ENCODE measurements at regions not wholly inside any gene's neighbourhood (a gene's known extent, or its start where the extent isn't known, plus 50 kb on each side); places are given as distances from the start of the nearest gene placed in this dataset.
"Not testable (repeated sequence)": the region's sequence is repeated elsewhere in the genome, so short reads cannot be mapped to it uniquely, and the experiment has no call there.

DNA sequence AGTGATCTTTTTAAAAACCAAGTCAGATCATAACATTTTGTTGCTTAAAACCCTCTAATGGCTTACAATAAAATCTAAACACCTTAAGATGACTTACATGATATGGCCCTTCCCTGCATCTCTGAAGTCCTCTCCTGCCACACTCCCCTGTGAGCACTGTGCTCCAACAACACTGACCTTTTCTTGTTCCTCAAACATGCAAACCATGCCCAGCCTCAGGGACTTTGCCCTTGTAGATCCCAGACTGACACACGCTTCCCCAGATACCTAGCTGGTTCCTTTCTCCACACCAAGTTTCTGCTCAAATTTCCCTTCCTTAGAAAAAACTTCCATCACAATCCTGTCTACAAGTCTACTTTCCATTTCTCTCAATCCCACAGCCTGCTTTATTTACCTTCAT, 128.6 kb downstream of the IPO8 start:
- no peaks in the 10 kb centered on the region for H3K4me1 ChIP-seq
- H3K9me3 ChIP-seq: no peaks in the 10 kb centered on the region
- TF ChIP-seq, protein P1, sequence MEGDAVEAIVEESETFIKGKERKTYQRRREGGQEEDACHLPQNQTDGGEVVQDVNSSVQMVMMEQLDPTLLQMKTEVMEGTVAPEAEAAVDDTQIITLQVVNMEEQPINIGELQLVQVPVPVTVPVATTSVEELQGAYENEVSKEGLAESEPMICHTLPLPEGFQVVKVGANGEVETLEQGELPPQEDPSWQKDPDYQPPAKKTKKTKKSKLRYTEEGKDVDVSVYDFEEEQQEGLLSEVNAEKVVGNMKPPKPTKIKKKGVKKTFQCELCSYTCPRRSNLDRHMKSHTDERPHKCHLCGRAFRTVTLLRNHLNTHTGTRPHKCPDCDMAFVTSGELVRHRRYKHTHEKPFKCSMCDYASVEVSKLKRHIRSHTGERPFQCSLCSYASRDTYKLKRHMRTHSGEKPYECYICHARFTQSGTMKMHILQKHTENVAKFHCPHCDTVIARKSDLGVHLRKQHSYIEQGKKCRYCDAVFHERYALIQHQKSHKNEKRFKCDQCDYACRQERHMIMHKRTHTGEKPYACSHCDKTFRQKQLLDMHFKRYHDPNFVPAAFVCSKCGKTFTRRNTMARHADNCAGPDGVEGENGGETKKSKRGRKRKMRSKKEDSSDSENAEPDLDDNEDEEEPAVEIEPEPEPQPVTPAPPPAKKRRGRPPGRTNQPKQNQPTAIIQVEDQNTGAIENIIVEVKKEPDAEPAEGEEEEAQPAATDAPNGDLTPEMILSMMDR (IDR thresholded peaks at IDR 0.05): no peak
- TF ChIP-seq EP300 (IDR thresholded peaks at IDR 0.05) (no peak), POLR2A (IDR thresholded peaks at IDR 0.05) (no peak), POLR2AphosphoS5 (IDR thresholded peaks at IDR 0.05) (no peak)
- H3K27me3 ChIP-seq: no peaks in the 10 kb centered on the region
- no peak for ATAC-seq
- H3K27ac ChIP-seq: no peak overlapping the region
- WGBS, 2 donors (ENCODE audit: low coverage in 1 of 2): 71 to 100% methylated on average over 1 of the region's 1 CpG
- H3K36me3 ChIP-seq: no peaks in the 10 kb centered on the region
- no peak overlapping the region for H3K4me3 ChIP-seq

DNA sequence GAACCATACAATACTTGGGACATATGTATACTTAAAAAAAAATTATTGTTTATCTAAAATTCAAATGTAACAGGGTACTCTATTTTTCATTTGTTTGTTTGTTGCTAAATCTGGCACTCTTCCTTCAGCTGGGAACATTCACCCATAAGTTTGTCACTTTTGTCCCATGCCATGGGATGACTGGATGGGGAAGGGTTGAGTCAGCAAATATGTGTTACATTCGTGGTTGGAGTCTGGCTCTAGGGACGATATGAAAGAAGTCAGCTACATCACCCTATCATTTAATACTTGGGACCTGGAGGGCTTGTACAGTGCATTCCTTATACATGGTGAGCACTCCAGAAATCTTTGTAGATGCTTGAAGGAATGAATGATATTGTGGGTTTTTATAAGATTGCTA, 131.3 kb downstream of the IPO8 start:
- Histone ChIP-seq H3K27ac (no peak overlapping the region), H3K9me3 (peaks cover 0 to 11% (median 0%) of the 10 kb centered on the region in 3 donors), H3K27me3 (no peaks in the 10 kb centered on the region), H3K4me1 (no peaks in the 10 kb centered on the region), H3K4me3 (no peak overlapping the region), H3K36me3 (no peaks in the 10 kb centered on the region)
- no peak for ATAC-seq
- TF ChIP-seq POLR2AphosphoS5 (IDR thresholded peaks at IDR 0.05) (no peak), EP300 (IDR thresholded peaks at IDR 0.05) (no peak), POLR2A (IDR thresholded peaks at IDR 0.05) (no peak)
- TF ChIP-seq, protein P1 (IDR thresholded peaks at IDR 0.05): no peak
- WGBS, 2 donors (ENCODE audit: low coverage in 1 of 2): 33 to 60% methylated on average over 1 of the region's 2 CpGs

DNA sequence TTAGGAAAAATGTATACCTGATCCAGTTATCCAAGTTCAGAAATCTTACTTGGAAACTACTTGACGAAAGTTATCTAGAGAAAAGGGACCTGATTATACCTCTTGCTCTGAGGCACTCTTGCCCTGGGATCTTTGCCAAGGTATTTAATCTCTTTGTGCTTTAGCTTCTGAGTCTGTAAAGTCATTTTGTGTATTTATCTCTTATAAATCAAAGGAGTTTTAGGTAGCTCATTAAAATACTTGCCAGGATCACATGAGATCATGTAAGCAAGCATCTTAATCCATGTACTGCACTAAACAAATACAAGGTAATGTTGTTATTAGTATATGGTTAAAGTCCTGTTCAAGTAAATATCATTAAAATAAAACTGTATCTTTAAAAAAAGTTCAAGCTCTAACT, 147.5 kb downstream of the IPO8 start:
- Histone ChIP-seq H3K4me1 (no peaks in the 10 kb centered on the region), H3K4me3 (no peak overlapping the region), H3K36me3 (no peaks in the 10 kb centered on the region), H3K27me3 (no peaks in the 10 kb centered on the region), H3K27ac (no peak overlapping the region), H3K9me3 (peaks cover 0 to 12% (median 0%) of the 10 kb centered on the region in 3 donors)
- ATAC-seq: no peak
- WGBS, 2 donors (ENCODE audit: low coverage in 1 of 2): 46 to 67% methylated on average over 1 of the region's 1 CpG
- TF ChIP-seq POLR2A (IDR thresholded peaks at IDR 0.05) (no peak), EP300 (IDR thresholded peaks at IDR 0.05) (no peak), POLR2AphosphoS5 (IDR thresholded peaks at IDR 0.05) (no peak)
- TF ChIP-seq, protein P1 (IDR thresholded peaks at IDR 0.05): no peak

DNA sequence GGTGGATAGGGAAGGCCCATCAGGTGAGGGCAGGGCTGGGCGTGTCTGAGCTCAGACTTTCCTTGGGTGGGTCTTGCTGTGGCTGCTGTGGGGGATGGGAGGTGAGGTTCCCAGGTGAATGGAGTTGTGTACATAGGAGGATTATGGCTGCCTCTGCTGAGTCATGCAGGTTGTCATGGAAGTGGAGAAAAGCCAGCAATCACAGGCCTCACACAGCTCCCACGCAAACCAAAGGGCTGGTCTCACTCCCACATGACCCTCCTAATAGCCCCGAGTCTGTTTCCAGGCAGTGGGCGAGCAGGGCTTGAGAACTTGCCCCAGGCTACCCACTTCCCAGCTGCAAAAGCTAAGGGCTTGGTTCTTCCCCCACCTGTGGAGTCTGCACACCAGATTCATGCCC, 149.5 kb downstream of the IPO8 start:
- 73% methylated on average over 3 of the region's 4 CpGs; no CpG with 5 or more reads in 1 of the 2 donors for WGBS, 2 donors (ENCODE audit: low coverage in 1 of 2)
- Histone ChIP-seq H3K4me3 (no peak overlapping the region), H3K27ac (no peak overlapping the region), H3K27me3 (no peaks in the 10 kb centered on the region), H3K4me1 (no peaks in the 10 kb centered on the region), H3K36me3 (no peaks in the 10 kb centered on the region), H3K9me3 (peaks cover 0 to 12% (median 0%) of the 10 kb centered on the region in 3 donors)
- ATAC-seq: no peak
- TF ChIP-seq EP300 (IDR thresholded peaks at IDR 0.05) (no peak), POLR2A (IDR thresholded peaks at IDR 0.05) (no peak), POLR2AphosphoS5 (IDR thresholded peaks at IDR 0.05) (no peak)
- TF ChIP-seq, protein P1 (IDR thresholded peaks at IDR 0.05): no peak

DNA sequence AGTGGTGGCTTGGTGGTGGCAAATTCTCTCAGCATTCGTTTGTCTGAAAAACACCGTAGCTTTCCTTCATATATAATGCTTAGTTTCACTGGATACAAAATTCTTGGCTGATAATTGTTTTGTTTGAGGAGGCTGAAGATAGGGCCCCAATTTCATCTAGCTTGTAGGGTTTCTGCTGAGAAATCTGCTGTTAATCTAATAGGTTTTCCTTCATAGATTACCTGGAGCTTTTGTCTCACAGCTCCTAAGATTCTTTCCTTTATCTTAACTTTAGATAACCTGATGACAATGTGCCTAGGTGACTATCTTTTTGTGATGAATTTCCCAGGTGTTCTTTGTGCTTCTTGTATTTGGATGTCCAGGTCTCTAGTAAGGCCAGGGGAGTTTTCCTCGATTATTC, 151.0 kb downstream of the IPO8 start:
- peaks cover 0 to 12% (median 0%) of the 10 kb centered on the region in 3 donors for H3K9me3 ChIP-seq
- H3K27me3 ChIP-seq, H3K4me1 ChIP-seq, H3K27ac ChIP-seq, H3K36me3 ChIP-seq, H3K4me3 ChIP-seq, ATAC-seq: not testable (repeated sequence)
- WGBS, 2 donors (ENCODE audit: low coverage in 1 of 2): 92 to 95% methylated on average over 3 of the region's 3 CpGs

Measured in gastroesophageal sphincter (tissue), 4 donors.